Mammary epithelial cell (primary cell): ENCODE measurements at regions not wholly inside any gene's neighbourhood (a gene's known extent, or its start where the extent isn't known, plus 50 kb on each side); places are given as distances from the start of the nearest gene placed in this dataset.

Experiments
- CTCF ChIP-seq, 2 donors: IDR thresholded peaks in 1 of 2; conservative IDR thresholded peaks in 1 of 2; 2 replicates each; pipeline ENCODE4 v1.5.1; 2011 to 2012; ENCODE audit warnings: inconsistent platforms in 2 of 2, low read length in 2 of 2, mild to moderate bottlenecking in 2 of 2, control low read depth in 1 of 2, low read depth in 1 of 2; ENCODE audit not compliant: insufficient read depth in 1 of 2; ENCODE audit errors: extremely low read depth in 1 of 2
- EZH2 ChIP-seq: IDR thresholded peaks from 2 replicates; pipeline ENCODE4 v1.6.1; 2012; ENCODE audit warnings: low read length, inconsistent platforms, borderline replicate concordance

GRCh38 chr15:61534986-61535385 lies 305.9 kb upstream of the RORA start:
- TF ChIP-seq CTCF (conservative IDR thresholded peaks at IDR 0.05 in 1 of 2, IDR thresholded peaks at IDR 0.05 in 1 of 2; ENCODE audit: extremely low read depth in 1 of 2, insufficient read depth in 1 of 2, low read depth in 1 of 2, low read length in 2 of 2) (no peak), EZH2 (no peak)
